K562 (cell line): ENCODE measurements at regions not wholly inside any gene's neighbourhood (a gene's known extent, or its start where the extent isn't known, plus 50 kb on each side); places are given as distances from the start of the nearest gene placed in this dataset.

Source experiments
- ASH1L ChIP-seq: fragments of 450-650 bp; IDR thresholded peaks from 2 replicates; pipeline ENCODE4 v1.6.1; 2018; ENCODE audit warnings: borderline replicate concordance, mild to moderate bottlenecking, low read depth; ENCODE audit not compliant: partially characterized antibody
- BCOR ChIP-seq: fragments of 450-650 bp; IDR thresholded peaks from 2 replicates; pipeline ENCODE4 v1.6.1; 2016
- BRF1 ChIP-seq: IDR thresholded peaks from 3 replicates; pipeline ENCODE4 v1.6.1; 2011; ENCODE audit warnings: borderline replicate concordance, mild to moderate bottlenecking; ENCODE audit not compliant: insufficient read length; ENCODE audit errors: extremely low read depth
- CHD1 ChIP-seq: fragments of 200-600 bp; sonication (generic); IDR thresholded peaks from one replicate; pipeline ENCODE4 v1.6.1; 2012; ENCODE audit warnings: mild to moderate bottlenecking, moderate library complexity, low read length, inconsistent platforms
- CREM ChIP-seq: IDR thresholded peaks from 2 replicates; pipeline ENCODE4 v1.6.1; 2014; ENCODE audit warnings: antibody characterized with exemption, low read depth
- DEAF1 ChIP-seq: fragments of 450-650 bp; formaldehyde crosslinking; IDR thresholded peaks from 2 replicates; pipeline ENCODE4 v1.4.0; 2020; ENCODE audit warnings: mild to moderate bottlenecking, moderate library complexity
- ETS2 ChIP-seq: IDR thresholded peaks from 2 replicates; pipeline ENCODE4 v1.6.1; 2016; ENCODE audit warnings: borderline replicate concordance, missing genetic modification characterization, mild to moderate bottlenecking, moderate library complexity, missing compliant biosample characterization; ENCODE audit not compliant: poor library complexity, severe bottlenecking
- FOXA3 ChIP-seq, 2 experiments: fragments of 450-650 bp in 1 of 2; sonication (generic) in 1 of 2; formaldehyde crosslinking; IDR thresholded peaks in 1 of 2; conservative IDR thresholded peaks in 1 of 2; 2 replicates each; pipeline versions ENCODE4 v1.4.0 to v1.8.0; 2020 to 2022; ENCODE audit warnings: mild to moderate bottlenecking in 2 of 2, missing genetic modification reagents in 1 of 2
- FOXK2 ChIP-seq, 2 experiments: fragments of 450-650 bp; IDR thresholded peaks in 1 of 2; conservative IDR thresholded peaks in 1 of 2; 2 replicates each; pipeline ENCODE4 v1.6.1; 2016; ENCODE audit warnings: low read depth in 2 of 2, mild to moderate bottlenecking in 1 of 2
- HES1 ChIP-seq: fragments of 450-650 bp; IDR thresholded peaks from 2 replicates; pipeline ENCODE4 v1.6.1; 2016; ENCODE audit warnings: low read depth, mild to moderate bottlenecking, moderate library complexity
- HIVEP1 ChIP-seq: fragments of 250-450 bp; sonication (Bioruptor Pico); IDR thresholded peaks from 2 replicates; pipeline ENCODE4 v1.4.0; 2020; ENCODE audit warnings: mild to moderate bottlenecking
- IRF2 ChIP-seq: sonication (generic); formaldehyde crosslinking; IDR thresholded peaks from 2 replicates; pipeline ENCODE4 v1.8.1; 2022; ENCODE audit warnings: mild to moderate bottlenecking, missing genetic modification reagents
- KAT8 ChIP-seq: fragments of 450-650 bp; IDR thresholded peaks from 2 replicates; pipeline ENCODE4 v1.6.1; 2016; ENCODE audit warnings: low read depth, mild to moderate bottlenecking
- MAFK ChIP-seq: IDR thresholded peaks from 2 replicates; pipeline ENCODE4 v1.6.1; 2011; ENCODE audit warnings: low read length, improper control_type of control experiment
- MCM3 ChIP-seq: fragments of 450-650 bp; IDR thresholded peaks from 2 replicates; pipeline ENCODE4 v1.6.1; 2016
- MCM5 ChIP-seq: fragments of 450-650 bp; IDR thresholded peaks from 2 replicates; pipeline ENCODE4 v1.6.1; 2016; ENCODE audit warnings: low read depth
- NFIC ChIP-seq: fragments of 450-650 bp; IDR thresholded peaks from 2 replicates; pipeline ENCODE4 v1.6.1; 2017; ENCODE audit warnings: mild to moderate bottlenecking, inconsistent platforms
- RBBP5 ChIP-seq: fragments of 200-600 bp; sonication (generic); IDR thresholded peaks from 2 replicates; pipeline ENCODE4 v1.6.1; 2012; ENCODE audit warnings: borderline replicate concordance, mild to moderate bottlenecking, low read length, control low read depth, inconsistent platforms; ENCODE audit not compliant: insufficient read depth, poor library complexity, severe bottlenecking
- SP1 ChIP-seq: sonication (generic); formaldehyde crosslinking; IDR thresholded peaks from 2 replicates; pipeline ENCODE4 v1.8.1; 2022; ENCODE audit warnings: mild to moderate bottlenecking, missing genetic modification reagents
- TAL1 ChIP-seq: fragments of 450-650 bp; IDR thresholded peaks from 2 replicates; pipeline ENCODE4 v1.6.1; 2016; ENCODE audit warnings: mild to moderate bottlenecking
- ZBTB49 ChIP-seq: sonication (generic); formaldehyde crosslinking; IDR thresholded peaks from 2 replicates; pipeline ENCODE4 v1.8.0; 2022; ENCODE audit warnings: missing genetic modification reagents, mild to moderate bottlenecking, borderline replicate concordance
- ZEB2 ChIP-seq: fragments of 450-650 bp; IDR thresholded peaks from 2 replicates; pipeline ENCODE4 v1.6.1; 2016
- ZNF551 ChIP-seq: fragments of 250-450 bp; sonication (Bioruptor Pico); IDR thresholded peaks from 2 replicates; pipeline ENCODE4 v1.5.0; 2021; ENCODE audit warnings: mild to moderate bottlenecking, moderate library complexity

- no peak for TF ChIP-seq ETS2 (tag)
- TF ChIP-seq ZBTB49 (CRISPR knock-in tag) = no peak
- peak in 1 of 2 experiments; percentile 38; a peak in 1 of 4 replicates for TF ChIP-seq FOXK2 (conservative IDR thresholded peaks at IDR 0.05 in 1 of 2, IDR thresholded peaks at IDR 0.05 in 1 of 2; ENCODE audit: low read depth in 2 of 2)
- no peak for TF ChIP-seq BCOR
- no peak for TF ChIP-seq SP1 (CRISPR knock-in tag)
- no peak for TF ChIP-seq KAT8
- no peak for TF ChIP-seq FOXA3 (CRISPR knock-in tag; conservative IDR thresholded peaks at IDR 0.05 in 1 of 2, IDR thresholded peaks at IDR 0.05 in 1 of 2)
- no peak for TF ChIP-seq HIVEP1 (CRISPR knock-in tag)
- no peak for TF ChIP-seq ZNF551
- TF ChIP-seq MCM5 = no peak
- TF ChIP-seq ZEB2 = no peak
- TF ChIP-seq DEAF1 = no peak
- TF ChIP-seq MCM3 = no peak
- TF ChIP-seq NFIC = no peak
- no peak for TF ChIP-seq RBBP5
- no peak for TF ChIP-seq HES1
- TF ChIP-seq TAL1 = no peak
- TF ChIP-seq CHD1 = no peak
- TF ChIP-seq CREM = peak; percentile 75
- TF ChIP-seq MAFK = no peak
- no peak for TF ChIP-seq BRF1
- no peak for TF ChIP-seq IRF2 (CRISPR knock-in tag)
- no peak for TF ChIP-seq ASH1L
Measured at GRCh38 chr7:130865408-130866236, 131.6 kb upstream of the KLF14 start (continued).
